ENCODE measurements at regions not wholly inside any gene's neighbourhood (a gene's known extent, or its start where the extent isn't known, plus 50 kb on each side); places are given as distances from the start of the nearest gene placed in this dataset.

- no peak for DNase-seq
- Histone ChIP-seq H4K20me1 (ENCODE audit: insufficient read depth, low read length) (no peaks in the 10 kb centered on the region), H3K4me1 (ENCODE audit: low read length) (no peaks in the 10 kb centered on the region), H3F3A (ENCODE audit: insufficient read depth, low read length) (no peaks in the 10 kb centered on the region), H2AFZ (ENCODE audit: low read length) (no peak overlapping the region), H3K9me2 (replicated peaks; ENCODE audit: insufficient read depth, low read length) (no peaks in the 10 kb centered on the region), H3K4me3 (ENCODE audit: low read length) (no peak overlapping the region), H3K9ac (ENCODE audit: low read length) (no peak overlapping the region), H3K27me3 (replicated peaks; ENCODE audit: insufficient read depth, low read length) (no peaks in the 10 kb centered on the region), H3K9me3 (replicated peaks; ENCODE audit: insufficient read depth, low read length) (no peaks in the 10 kb centered on the region), H3K4me2 (ENCODE audit: low read depth, low read length) (no peak overlapping the region), H3K79me2 (ENCODE audit: low read length) (no peaks in the 10 kb centered on the region), H3K36me3 (replicated peaks; ENCODE audit: insufficient read depth, low read length) (no peaks in the 10 kb centered on the region), H3K27ac (ENCODE audit: low read length) (no peak overlapping the region)
- TF ChIP-seq CTCF (IDR thresholded peaks at IDR 0.05; ENCODE audit: low read length) (no peak), EZH2 (optimal IDR thresholded peaks at IDR 0.05; ENCODE audit: low read depth, low read length) (no peak), EZH2phosphoT487 (IDR thresholded peaks at IDR 0.05; ENCODE audit: low read length) (no peak)
Measured at GRCh38 chr1:72498371-72498770, 216.0 kb upstream of the NEGR1 start.

DNA sequence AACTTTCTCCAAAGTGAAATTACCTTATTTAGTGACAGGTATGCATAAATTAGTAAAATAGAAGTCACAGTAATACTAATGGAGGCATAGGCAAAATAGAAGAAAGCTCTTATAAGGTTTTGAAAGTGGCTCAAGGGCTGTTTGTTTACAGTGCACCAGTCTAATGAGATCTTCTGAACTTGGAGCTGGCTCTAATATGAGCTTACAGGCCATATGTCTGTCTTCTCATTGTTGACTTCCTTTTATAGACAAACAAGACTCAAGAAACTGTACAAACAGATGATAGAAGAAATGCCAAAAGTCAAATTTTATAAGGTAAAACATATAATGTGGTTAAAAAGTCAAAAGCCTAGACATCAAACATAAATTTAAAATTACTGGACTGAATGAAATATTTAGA, 207.5 kb upstream of the NEGR1 start:
- H3K27ac ChIP-seq (ENCODE audit: low read length), result no peak overlapping the region
- no peak overlapping the region for H3K9ac ChIP-seq (ENCODE audit: low read length)
- H3K4me2 ChIP-seq (ENCODE audit: low read depth, low read length), result no peak overlapping the region

GRCh38 chr1:72485801-72486200, 203.5 kb upstream of the NEGR1 start:
- H4K20me1 ChIP-seq (ENCODE audit: insufficient read depth, low read length), result no peaks in the 10 kb centered on the region
- H3K79me2 ChIP-seq (ENCODE audit: low read length), result no peaks in the 10 kb centered on the region
- H3K27me3 ChIP-seq (replicated peaks; ENCODE audit: insufficient read depth, low read length), result no peaks in the 10 kb centered on the region
- H3K9ac ChIP-seq (ENCODE audit: low read length), result no peak overlapping the region
- H2AFZ ChIP-seq (ENCODE audit: low read length), result no peak overlapping the region
- H3K36me3 ChIP-seq (replicated peaks; ENCODE audit: insufficient read depth, low read length), result no peaks in the 10 kb centered on the region
- no peaks in the 10 kb centered on the region for H3K9me2 ChIP-seq (replicated peaks; ENCODE audit: insufficient read depth, low read length)
- no peak overlapping the region for H3K27ac ChIP-seq (ENCODE audit: low read length)
- H3K4me1 ChIP-seq (ENCODE audit: low read length), result no peaks in the 10 kb centered on the region
- TF ChIP-seq EZH2phosphoT487 (IDR thresholded peaks at IDR 0.05; ENCODE audit: low read length) (no peak), EZH2 (optimal IDR thresholded peaks at IDR 0.05; ENCODE audit: low read depth, low read length) (no peak), CTCF (IDR thresholded peaks at IDR 0.05; ENCODE audit: low read length) (no peak)
- DNase-seq, result no peak
- H3K9me3 ChIP-seq (replicated peaks; ENCODE audit: insufficient read depth, low read length), result no peaks in the 10 kb centered on the region
- no peaks in the 10 kb centered on the region for H3F3A ChIP-seq (ENCODE audit: insufficient read depth, low read length)
- H3K4me3 ChIP-seq (ENCODE audit: low read length), result no peak overlapping the region
- H3K4me2 ChIP-seq (ENCODE audit: low read depth, low read length), result no peak overlapping the region

More for the DNA sequence above, 207.5 kb upstream of the NEGR1 start:
- H3K4me3 ChIP-seq (ENCODE audit: low read length), result no peak overlapping the region
- DNase-seq, result no peak
- no peaks in the 10 kb centered on the region for H3K9me3 ChIP-seq (replicated peaks; ENCODE audit: insufficient read depth, low read length)
- no peaks in the 10 kb centered on the region for H3K79me2 ChIP-seq (ENCODE audit: low read length)
- H3K4me1 ChIP-seq (ENCODE audit: low read length), result no peaks in the 10 kb centered on the region
- H3K9me2 ChIP-seq (replicated peaks; ENCODE audit: insufficient read depth, low read length), result no peaks in the 10 kb centered on the region
- no peak for TF ChIP-seq EZH2phosphoT487 (IDR thresholded peaks at IDR 0.05; ENCODE audit: low read length)
- no peak for TF ChIP-seq CTCF (IDR thresholded peaks at IDR 0.05; ENCODE audit: low read length)
- no peak for TF ChIP-seq EZH2 (optimal IDR thresholded peaks at IDR 0.05; ENCODE audit: low read depth, low read length)
- no peak overlapping the region for H2AFZ ChIP-seq (ENCODE audit: low read length)
- H3K36me3 ChIP-seq (replicated peaks; ENCODE audit: insufficient read depth, low read length), result no peaks in the 10 kb centered on the region
- H3K27me3 ChIP-seq (replicated peaks; ENCODE audit: insufficient read depth, low read length), result no peaks in the 10 kb centered on the region
- no peaks in the 10 kb centered on the region for H3F3A ChIP-seq (ENCODE audit: insufficient read depth, low read length)
- H4K20me1 ChIP-seq (ENCODE audit: insufficient read depth, low read length), result no peaks in the 10 kb centered on the region
